HG03521 (cell line): ENCODE measurements at regions not wholly inside any gene's neighbourhood (a gene's known extent, or its start where the extent isn't known, plus 50 kb on each side); places are given as distances from the start of the nearest gene placed in this dataset.
"Not testable (repeated sequence)": the region's sequence is repeated elsewhere in the genome, so short reads cannot be mapped to it uniquely, and the experiment has no call there.

Experiments used
- ATAC-seq: cut with Tn5 transposase; IDR thresholded peaks from one replicate; pipeline ENCODE4 v1.9.1; 2021; ENCODE audit warnings: mild to moderate bottlenecking, moderate library complexity; ENCODE audit not compliant: unreplicated experiment

- no peak for ATAC-seq
Observed at GRCh38 chr15:36156879-36157427, 422.5 kb upstream of the CDIN1 start.

DNA sequence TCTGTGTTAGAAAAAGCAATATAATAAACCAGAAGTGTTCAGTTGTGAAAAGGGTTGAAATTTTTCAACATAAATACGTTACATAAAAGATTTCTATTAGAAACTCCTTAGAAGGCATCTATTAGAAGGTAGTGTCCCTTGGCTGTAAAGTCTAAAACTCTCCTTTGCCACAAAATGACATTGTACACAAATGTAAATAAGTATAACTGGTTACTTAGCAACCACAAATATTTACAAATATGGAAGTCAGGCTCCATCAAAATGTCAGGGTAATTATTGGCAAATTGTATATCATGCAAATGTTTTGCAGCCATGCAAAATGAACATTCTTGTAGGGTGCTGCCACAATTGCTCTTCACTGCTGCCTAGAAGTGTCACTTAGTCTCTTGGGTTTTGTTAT, 419.1 kb upstream of the CDIN1 start:
- no peak for ATAC-seq

DNA sequence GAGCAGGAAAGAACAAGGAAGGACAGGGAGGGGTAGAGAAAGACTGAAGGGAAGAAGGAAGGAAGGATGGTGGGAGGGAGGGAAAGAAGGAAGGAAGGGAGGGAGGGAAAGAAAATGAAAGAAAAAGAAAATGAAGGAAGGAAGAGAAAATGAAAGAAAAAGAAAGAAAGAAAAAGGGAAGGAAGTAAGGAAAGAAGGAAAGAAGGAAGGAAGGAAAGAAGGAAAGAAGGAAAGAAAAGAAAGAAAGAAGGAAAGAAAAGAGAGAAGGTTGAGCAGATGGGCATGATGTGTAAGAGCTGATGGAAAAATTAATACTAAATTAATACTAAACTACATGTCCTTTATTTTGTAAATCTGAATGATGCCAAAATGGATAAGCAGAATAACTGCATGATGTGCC, 418.3 kb upstream of the CDIN1 start:
- no peak for ATAC-seq

DNA sequence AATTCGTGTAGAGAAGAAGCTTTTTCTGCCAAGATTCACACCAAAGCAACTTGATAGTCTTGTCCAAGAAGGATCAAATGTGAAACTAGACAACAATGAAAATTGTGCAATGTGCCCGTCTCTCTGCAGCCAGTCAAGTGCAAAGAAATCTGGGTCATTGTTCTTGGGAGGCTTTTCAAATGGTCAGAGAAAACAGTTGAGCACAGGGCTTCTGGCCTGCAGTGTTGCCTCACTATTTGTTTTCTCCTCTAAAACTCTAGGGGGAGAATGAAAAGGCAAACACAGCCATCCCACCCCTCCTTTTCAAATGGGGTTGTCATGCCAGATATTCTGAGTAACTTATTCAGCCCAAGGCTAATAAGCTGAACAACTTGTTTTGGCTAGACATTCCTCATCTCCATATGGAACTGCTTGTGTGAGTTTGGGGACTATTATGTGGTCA, 417.6 kb upstream of the CDIN1 start:
- ATAC-seq: no peak

- ATAC-seq: not testable (repeated sequence)
Observed at GRCh38 chr15:36163983-36164382, 415.4 kb upstream of the CDIN1 start.

- no peak for ATAC-seq
Observed at GRCh38 chr15:36172955-36173354, 406.5 kb upstream of the CDIN1 start.

- no peak for ATAC-seq
Observed at GRCh38 chr15:36175186-36175740, 404.2 kb upstream of the CDIN1 start.

DNA sequence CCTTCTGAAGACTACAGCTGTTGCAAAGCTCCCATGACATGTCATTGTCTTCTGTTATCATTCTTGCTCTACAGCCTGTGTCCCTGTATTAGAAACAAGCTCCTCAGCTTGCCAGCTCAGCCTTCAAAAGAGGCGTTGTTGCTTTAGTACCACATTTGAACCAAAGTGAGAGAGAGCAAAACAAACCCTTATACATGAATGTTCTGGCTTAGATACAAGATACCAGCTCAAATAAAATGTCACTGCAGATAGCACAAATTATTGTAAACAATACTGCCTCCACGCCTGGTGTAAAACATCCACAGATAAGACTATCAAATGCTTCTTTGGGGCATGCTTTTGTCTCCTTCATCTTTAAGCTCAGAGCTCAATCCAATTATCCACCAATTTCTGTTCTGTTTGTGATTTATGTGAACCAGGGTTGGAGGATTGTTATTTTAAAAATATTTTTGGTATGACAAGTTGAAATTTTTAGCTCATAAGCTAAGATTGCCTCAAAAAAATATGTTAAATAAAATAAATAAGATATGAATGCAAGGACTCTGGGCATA, 403.6 kb upstream of the CDIN1 start:
- no peak for ATAC-seq

DNA sequence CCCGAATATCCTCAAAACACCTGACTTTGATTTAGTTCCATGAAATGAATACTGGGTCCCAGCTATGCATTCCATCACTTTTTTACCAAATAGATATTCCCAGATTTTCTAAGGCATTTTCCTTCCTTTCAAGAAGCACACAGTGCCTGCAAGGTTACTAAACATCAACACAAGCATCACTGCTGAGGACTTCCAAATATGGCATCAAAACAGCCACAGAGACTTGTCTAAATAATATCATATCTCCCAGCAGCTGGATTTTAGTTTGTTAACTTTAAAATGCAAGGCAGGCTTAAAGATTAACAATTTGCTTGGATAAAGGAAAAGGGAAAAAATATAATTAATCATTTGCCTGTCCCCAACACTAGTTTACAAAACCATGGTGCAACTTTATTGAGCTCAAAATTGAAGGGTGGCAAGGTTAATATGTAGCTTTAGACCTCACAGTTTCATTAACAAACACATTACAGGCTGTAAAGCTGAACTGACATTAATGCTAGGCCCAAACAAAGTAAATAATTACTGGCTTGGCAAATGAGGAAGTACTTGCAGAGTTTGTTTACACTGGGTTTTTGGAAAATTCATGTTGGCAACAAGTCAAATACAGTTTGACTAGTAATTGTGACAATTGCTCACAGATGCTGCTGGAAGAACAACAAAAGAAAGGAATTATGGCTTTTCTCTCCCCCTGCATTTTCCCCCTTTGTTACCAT, 401.7 kb upstream of the CDIN1 start:
- no peak for ATAC-seq

DNA sequence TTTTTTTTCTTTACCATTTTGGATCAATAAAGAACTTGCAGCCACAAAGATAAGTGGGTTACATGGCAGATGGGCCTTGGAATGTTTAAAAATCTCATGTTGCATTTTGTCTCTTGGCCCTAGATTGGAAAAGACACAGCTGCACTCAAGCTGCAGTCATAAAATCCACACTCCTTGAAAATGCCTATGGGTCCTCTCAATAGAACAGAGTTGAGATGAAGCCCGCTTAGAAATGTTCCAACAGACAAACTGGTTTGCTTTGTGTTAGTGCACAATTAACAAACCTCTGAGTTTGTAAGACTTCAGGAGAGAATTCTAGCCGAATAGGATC, 401.2 kb upstream of the CDIN1 start:
- ATAC-seq: no peak

DNA sequence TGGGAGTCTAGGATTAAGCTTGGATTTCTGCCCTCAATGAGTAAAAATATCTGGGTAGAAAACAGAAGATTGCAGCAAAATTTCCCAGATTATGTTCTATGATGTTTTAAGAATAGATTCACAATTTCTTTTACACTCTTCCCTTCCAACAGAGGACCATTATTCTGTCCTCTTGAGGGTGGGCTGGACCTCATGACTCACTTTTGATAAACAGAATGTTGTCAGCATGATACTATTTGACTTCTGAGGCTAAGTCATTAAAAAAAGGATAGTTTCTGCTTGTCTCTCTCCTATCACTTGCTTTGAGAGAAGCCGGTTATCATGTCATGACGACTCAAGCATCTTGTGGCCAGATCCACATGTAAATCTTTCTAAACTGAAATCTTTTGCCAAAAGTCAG, 396.2 kb upstream of the CDIN1 start:
- ATAC-seq: no peak

- no peak for ATAC-seq
Observed at GRCh38 chr15:36185438-36185837, 394.0 kb upstream of the CDIN1 start.

- no peak for ATAC-seq
Observed at GRCh38 chr15:36185845-36186244, 393.6 kb upstream of the CDIN1 start.

- ATAC-seq: no peak
Observed at GRCh38 chr15:36186376-36186775, 393.1 kb upstream of the CDIN1 start.

DNA sequence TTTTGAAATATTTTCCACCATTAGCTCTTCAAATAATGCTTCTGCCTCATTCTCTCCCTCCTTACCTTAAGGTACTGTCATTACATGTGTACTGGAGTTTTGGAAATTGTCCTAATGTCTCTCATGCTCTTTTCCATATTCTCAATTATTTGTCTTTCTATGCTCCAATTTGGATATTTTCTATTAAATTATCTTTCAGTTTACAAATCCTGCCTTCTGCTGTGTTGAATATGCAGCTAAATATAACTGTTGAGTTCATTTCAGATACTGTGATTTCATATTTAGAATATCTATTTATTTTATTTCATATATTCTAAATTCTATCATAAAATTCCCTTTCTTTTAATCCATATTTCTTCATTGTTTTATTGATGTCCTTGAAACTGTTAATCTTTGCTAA, 388.0 kb upstream of the CDIN1 start:
- ATAC-seq: no peak

DNA sequence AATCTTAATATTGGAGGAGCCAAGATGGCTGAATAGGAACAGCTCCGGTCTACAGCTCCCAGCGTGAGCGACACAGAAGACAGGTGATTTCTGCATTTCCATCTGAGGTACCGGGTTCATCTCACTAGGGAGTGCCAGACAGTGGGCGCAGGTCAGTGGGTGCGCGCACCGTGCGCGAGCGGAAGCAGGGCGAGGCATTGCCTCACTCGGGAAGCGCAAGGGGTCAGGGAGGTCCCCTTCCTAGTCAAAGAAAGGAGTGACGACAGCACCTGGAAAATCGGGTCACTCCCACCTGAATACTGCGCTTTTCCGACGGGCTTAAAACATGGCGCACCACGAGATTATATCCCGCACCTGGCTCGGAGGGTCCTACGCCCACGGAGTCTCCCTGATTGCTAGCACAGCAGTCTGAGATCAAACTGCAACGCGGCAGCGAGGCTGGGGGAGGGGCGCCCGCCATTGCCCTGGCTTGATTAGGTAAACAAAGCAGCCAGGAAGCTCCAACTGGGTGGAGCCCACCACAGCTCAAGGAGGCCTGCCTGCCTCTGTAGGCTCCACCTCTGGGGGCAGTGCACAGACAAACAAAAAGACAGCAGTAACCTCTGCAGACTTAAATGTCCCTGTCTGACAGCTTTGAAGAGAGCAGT, 383.9 kb upstream of the CDIN1 start:
- not testable (repeated sequence) for ATAC-seq

- ATAC-seq: no peak
Observed at GRCh38 chr15:36208868-36209582, 370.4 kb upstream of the CDIN1 start.

- ATAC-seq: no peak
Observed at GRCh38 chr15:36210426-36210825, 369.0 kb upstream of the CDIN1 start.

DNA sequence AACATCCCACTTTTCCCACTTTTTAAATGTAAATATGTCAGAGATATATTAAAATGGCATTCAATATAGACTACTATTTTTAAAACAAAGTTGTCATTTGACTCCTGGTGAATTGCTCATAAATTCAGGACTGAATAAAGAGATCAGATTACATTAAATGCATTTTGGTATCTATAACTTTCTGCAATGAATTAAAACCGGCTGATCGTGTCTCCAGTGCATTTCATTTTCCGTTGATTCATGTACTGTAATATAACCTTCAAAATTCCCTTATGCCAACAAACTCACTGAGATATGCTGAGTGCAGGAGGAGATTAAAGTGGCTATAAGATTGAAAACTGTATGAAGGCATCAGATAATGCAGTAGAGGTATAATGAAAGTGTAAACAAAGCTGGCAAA, 361.1 kb upstream of the CDIN1 start:
- ATAC-seq: no peak

- no peak for ATAC-seq
Observed at GRCh38 chr15:36218991-36219390, 360.4 kb upstream of the CDIN1 start.

GRCh38 chr15:36221992-36222391, 357.4 kb upstream of the CDIN1 start:
- ATAC-seq: no peak
